PC-9 (cell line): ENCODE measurements at regions not wholly inside any gene's neighbourhood (a gene's known extent, or its start where the extent isn't known, plus 50 kb on each side); places are given as distances from the start of the nearest gene placed in this dataset.

Experiments used
- CTCF ChIP-seq: fragments of 200-600 bp; sonication (generic); conservative IDR thresholded peaks from 2 replicates; pipeline ENCODE4 v1.6.1; 2017; ENCODE audit warnings: mixed run types, antibody characterized with exemption, mild to moderate bottlenecking, moderate library complexity
- EZH2 ChIP-seq: fragments of 200-600 bp; sonication (generic); IDR thresholded peaks from 2 replicates; pipeline ENCODE4 v1.8.0; 2017; ENCODE audit warnings: antibody characterized with exemption, low read depth

- TF ChIP-seq EZH2 (no peak), CTCF (no peak)
Measured at GRCh38 chrX:25503826-25504225, 488.1 kb upstream of the ARX start.
